NCI-H524 (cell line): ENCODE measurements at regions not wholly inside any gene's neighbourhood (a gene's known extent, or its start where the extent isn't known, plus 50 kb on each side); places are given as distances from the start of the nearest gene placed in this dataset.

Experiments
- DNase-seq, 2 experiments: peaks; one replicate each; lab custom pipeline; 2025; lab: John Stamatoyannopoulos, UW

DNA sequence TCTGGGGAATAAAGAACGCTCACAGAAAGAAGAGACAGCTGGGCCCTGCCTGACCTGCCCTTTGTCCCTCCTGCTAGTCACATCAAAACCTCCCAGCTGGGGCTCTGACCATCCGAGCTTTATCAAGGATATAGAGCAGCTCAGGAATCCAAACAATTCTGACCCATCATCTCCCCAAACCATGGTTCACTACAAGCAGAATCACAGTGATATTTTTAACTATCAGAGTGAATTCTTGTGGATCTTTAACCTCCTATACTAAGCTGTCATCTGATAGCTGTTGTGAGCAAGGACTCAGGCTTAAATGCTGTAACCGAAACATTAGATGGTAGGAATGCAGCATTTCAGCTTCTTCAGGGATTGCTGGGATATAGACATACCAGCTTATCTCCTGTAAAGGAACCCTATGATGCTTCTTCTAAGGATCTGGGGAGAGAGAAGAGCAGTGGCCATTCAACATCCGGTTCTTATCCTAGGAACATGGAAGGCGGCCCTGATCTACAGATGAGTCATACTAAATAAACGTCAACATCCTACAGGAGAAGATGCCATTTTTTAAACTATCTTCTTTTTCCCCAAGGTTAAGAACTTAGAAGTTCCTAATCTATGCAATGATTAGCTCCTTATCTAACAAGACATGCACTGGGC is 84.7 kb upstream of the AKIP1 start:
- peak in 1 of 2 experiments; percentile 24 for DNase-seq

DNA sequence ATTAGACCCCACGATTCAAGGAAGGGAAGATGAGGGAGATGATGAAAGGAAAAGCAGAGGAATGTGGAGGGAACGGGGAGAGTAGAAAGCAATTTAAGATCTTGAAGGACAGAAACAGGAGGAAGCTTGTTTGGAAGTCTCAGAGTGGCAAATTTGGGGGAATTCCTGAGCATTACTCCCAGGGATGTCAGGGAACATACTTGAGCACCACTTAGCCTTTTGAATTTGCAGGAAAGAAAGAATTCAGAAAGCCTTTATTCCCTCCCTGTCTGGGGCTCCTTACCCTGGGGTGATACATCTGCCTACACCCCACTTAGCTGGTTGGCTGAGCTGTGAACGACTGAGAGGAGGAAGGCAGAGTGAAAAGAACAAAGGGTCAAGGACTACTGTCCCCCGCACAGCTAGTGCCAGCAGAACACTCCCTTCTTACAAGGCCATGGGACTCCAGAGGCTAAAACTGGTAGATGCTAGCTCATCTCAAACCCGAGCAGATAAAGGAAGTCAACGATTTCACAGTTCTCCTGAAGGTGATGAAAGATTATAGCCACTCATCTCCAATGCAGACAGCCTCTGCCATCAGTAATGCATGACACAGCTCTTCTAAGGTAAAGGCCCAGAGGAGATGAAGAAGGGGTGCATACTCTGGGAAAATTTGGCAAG is 84.0 kb upstream of the AKIP1 start:
- DNase-seq: no peak

DNA sequence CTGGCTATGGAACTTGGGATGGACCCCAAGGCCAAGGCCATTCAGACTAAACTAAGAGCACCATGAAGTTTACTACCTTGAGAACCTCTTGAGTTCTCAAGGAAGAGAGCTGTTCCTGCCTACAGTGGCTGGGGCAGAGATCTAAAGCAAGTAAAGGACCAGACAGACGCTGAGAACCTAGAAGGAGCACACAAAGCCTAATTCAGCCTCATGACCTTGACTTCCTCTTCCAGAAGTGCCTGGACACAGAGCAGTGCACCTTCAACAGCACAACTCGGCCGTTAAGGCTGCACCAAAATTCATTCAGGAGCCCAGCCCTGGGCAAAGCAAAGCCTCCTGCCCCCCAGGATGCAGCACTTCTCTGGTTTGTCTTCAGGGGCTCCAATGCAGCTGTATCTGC is 82.9 kb upstream of the AKIP1 start:
- no peak for DNase-seq

DNA sequence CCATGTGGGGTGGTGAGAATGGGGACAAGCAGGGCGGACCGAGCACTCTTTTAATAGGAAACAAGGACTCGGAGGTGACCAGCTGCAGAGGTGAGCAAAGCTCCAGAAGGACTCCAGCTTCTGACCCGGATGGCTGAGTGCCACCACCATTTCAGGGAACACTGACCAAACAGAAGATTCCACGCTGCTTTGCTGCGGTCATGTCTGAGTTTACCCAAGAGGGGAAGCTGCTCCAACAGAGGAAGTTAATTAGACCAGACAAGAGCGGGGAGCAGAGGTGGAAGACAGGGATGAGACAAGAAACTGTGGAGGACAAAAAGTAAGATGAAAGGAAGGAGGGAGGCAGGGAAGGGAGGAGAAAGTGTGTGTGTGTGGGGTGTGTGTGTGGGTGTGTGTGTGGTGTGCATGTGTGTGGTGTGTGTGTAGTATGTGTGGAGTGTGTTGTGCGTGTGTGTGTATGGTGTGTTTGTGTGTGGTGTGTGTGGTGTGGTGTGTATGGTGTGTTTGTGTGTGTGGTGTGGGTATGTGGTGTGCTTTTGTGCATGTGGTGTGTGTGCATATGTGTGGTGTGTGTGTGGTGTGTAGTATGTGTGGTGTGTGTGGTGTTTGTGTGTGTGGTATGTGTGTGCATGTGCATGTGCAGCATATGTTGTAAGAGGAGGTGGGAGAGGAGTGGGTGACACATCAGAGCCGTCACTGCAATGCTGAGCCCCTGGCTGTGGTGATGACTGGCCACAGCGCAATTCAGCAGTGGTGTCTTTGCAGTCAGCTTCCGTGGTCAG is 82.2 kb upstream of the AKIP1 start:
- DNase-seq: no peak

DNA sequence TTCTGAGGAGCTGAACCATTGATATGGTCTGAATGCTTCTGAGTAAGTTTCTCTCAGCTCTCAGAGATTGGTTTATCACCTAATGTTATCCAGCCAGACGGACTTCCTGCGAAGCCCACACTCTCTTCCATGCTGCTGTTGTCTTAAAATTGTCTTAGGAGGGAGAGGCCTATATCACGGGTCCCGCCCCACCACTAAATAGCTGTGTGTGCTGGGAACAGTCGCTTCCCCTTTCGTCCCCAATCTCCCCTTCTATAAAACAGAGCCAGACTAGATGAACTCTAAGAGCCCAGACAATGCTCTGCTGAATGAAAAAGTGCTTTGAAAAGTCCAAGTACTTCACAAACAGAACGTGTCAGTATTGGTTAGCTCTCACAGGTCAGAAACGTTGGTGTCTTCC is 81.4 kb upstream of the AKIP1 start:
- no peak for DNase-seq

DNA sequence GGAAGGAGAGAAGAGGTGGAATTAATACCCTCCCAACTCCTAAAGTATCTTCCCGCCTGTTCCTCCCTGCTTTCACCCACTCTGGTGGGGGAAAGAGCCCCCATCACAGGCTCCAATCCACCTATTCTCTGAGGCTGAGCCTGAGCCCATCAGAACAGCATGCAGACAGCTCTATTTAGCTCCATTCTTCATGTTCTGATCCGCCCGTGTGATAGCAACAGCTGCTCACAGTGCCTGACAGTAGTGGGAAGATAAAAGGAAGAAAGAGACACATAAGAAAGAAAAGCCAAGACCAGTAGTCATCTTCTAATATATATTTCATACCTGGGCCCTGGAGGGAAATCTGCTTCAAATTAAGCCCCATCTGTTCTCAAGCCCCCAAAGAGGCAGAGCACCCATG is 80.3 kb upstream of the AKIP1 start:
- DNase-seq: peak; percentile 42 to 82

DNA sequence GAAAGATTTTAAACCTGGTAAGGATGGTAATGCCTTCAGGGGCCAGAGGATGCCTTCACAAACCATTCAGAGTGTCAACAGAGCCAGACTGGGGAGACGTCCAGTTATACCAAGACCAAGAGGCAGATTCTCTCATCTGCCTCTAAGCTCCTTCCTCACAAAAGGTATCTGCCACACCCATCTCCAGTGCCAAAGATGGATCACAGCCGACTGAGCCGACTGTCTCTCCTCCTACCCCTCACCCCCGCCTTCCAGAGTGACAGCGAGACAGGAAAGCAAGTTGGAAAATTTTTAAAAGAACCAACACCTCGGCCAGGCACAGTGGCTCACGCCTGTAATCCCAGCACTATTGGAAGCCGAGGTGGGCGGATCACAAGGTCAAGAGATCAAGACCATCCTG is 79.1 kb upstream of the AKIP1 start:
- DNase-seq: peak in 1 of 2 experiments; percentile 14

DNA sequence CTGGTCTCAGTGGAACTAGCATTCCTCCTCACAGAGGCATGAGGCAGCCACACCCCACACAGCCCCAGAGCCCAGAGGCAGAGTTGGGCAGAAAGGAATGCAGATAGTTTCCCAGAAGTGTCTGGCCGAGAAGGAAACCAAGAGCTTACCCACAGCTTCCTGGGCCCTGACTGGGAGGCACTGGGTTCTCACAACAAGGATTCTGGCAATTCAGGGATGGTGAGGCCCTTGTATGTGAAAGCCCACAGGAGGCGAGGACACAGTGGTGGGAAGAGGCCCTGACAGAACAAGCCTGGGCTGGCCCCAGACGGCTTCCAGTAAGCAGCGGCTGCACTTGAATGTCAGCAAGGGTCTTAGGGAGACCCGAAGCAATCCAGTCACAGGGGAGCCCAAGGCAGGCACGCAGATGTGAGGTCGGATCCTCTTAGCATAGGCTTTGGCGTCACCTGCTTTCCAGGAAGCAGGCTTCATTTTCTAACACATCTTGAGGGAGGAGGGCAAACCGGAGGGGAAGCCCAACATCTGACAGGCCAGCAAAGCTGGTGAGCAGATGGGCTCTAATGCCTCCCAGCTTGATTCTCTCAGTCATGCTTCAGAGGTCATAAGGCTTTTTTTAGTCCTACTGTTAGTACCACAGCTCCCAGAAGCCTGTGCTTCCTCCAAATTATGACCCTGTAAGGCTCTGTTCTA is 78.3 kb upstream of the AKIP1 start:
- DNase-seq: peak; percentile 94 to 97

DNA sequence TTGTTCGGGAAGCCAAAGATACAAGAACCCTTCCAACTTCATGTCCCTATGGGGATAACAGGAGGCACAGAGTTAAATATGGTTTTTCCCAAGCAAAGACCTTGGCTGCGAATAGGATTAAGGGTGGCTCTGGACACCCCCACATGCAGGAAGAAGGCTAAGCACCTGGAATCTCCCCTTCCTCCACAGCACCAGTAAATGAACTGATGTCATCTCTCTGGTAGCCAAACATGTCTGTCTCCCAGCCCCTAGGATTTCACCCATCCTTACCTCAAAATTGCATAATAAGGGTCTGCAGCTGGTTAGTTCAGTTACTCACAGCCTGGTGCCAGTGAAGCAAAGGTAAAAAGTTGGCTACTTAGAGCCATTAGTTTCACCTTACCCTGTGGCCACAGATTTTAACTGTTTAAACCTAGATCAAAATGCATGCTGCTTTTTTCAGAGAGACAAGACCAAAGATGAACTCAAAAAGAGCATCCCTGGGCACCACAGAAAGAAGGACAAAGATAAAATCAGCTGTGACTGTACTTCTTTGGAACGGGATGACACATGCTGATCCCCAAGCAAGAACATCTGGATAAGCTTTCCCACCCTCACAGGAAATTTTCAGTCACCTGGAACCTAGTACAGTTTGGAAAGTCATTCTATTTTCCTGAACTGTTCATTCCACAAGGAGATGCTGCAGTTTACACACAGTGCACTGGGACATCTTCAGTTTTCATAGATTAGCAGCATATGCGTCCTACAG is 77.2 kb upstream of the AKIP1 start:
- peak in 1 of 2 experiments; percentile 33 for DNase-seq

DNA sequence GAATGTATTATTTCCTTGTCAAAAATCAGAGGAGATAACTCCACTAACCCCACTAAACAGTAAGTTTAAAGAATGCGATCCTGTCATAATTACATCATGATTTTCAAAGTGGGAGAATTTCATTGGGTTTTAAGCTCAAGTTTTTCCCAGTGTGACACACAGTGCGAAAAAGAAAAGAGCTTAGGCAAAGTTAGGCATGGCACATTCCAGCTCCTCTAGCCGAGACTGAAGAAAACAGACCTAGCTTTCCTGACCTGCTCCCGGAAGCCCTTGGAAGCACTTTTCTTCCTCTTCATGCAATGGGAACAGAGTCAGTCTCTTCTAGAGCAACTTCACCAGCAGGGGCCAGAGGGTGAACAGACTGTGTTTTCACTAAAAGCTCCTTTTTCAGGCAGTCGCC is 76.6 kb upstream of the AKIP1 start:
- DNase-seq: no peak

DNA sequence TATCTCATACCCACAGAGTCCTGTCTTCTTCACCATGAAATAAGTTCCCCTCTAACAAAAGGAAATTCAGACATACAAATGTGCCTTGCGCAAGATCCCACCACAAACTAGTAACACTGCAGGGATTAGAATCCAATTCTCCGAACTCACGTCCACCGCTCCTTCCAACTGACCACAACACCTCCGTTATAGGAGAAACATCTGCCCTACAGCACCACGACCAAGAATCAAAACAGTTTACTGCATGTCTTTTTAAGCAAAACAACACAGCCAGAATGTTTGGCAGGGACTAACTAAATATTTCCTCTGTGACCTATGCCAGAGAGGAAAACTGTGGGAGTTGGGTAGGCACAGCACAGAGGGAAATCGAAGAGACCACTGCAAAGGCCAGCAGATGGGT is 72.7 kb upstream of the AKIP1 start:
- no peak for DNase-seq

DNA sequence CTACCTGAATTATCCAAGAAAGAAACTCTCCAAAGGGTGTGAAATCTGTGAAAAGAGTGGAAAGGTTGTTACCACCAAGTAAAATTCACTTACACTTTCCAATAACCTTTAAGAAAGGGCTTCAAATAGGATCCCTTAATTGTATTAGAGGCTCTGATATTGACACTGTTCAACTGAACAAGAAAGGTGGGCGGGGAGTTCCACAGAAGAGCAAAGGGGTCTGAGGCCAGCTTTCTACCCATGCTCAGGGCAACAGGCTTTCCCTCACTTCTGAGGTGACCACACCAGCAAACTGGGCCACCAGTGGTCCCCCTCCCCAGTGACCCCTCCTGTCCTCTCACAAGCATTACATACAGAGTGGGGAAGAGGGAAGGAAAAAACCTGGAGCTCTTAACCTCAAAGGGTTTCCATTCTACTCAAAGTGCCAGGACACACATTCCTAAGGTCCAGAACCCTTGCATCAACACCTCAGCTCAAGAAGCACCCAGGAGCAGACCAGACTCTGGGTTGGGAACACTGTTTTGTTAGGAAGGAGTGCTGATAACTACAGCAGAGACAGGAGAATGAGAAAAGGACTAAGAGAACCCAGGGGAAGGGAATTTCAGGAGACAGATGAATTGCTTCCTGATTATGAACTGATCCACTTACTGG is 71.6 kb upstream of the AKIP1 start:
- no peak for DNase-seq

DNA sequence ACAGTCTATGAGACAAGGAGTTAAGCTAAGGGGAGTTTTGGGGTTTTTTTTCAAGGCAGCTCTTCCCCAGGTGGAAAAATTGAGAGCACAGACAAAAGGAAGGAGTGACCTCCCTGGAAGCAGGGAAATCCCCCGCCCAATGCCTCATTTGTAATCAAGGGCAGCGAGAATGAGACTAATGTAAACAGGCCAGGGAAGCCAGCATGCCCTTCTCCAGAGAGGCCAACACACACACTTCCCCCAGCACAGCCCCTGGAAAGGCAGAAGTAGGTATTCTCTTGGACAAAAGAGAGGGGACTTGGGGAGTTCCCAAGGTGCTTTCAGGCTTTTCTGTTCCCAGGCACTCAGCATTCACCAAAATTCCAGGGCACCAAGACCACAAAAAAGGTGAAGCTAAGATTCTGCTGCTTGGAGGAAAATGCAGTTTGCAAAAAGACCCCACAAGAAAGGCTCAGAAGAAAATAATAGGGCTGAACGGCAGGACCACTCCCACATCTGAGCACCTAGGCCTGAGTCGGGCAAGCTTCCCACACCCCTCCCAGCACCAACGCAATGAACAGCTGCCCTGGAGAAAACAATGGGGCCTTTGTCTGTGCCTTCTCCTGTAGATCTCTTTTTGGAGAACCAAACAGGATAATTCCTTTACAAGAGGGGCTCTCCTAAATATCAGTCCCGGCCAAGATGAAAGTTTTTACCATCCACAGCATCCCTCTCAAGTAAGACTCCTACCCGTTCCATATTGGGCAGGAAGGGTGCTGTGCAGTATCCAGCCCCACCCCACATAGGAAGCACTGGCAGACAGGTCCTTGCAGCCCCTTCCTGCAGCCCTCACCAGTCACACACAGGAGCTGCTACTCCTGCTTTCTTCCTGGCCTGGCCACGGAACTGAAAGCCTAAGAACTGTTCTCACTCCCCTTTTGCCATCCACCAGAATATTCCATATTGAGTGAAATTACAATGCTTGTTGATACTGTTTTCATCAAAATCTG is 70.7 kb upstream of the AKIP1 start:
- no peak for DNase-seq

DNA sequence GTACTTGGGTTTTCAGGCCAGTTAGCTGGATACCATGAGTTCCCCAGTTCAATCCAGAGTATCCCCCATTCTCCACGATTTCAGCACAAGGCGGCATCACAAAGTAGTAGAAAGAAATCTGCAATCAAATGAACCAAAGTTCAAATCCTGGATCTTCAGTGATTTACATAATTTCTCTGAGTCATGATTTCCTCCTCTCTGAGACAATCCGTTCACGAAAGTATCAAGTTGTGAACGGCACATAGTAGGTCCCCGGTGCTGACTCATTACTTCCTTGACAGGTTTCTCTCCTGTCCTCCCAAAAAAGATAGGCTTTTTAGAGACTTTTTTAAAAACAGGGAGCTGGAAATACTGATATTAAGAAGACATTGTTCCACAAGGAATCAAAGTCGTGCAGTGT is 69.1 kb upstream of the AKIP1 start:
- DNase-seq: no peak

DNA sequence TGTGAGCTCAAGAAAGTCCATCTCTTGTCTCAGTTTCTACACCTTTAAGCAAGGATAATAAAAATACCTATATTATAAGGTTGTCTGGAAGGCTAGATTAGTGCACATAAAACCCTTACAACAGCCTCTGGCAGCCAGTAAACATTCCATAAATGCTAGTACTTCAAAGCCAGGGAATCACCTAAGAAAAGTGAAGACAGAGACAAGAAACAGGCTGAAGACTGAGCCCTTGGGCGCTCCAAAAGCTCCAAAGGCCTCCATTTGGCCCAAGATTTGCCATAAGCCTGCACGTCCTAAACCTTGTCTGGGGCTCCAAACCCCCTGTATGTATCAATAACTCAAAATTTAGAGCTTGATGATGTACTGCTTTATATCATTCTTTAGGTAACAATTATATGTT is 52.2 kb upstream of the AKIP1 start:
- DNase-seq: no peak
